Adrenal gland (tissue), 5 donors: ENCODE measurements at regions not wholly inside any gene's neighbourhood (a gene's known extent, or its start where the extent isn't known, plus 50 kb on each side); places are given as distances from the start of the nearest gene placed in this dataset.

ENCODE experiments used
- CTCF ChIP-seq, 6 experiments: fragments of 450-650 bp in 4 of 6; fragments of 200-600 bp in 2 of 6; sonication (generic) in 1 of 6; IDR thresholded peaks; 1 replicate in 5 of 6; 2 replicates in 1 of 6; pipeline versions ENCODE4 v1.5.1 to v1.8.0; 2016 to 2021; ENCODE audit warnings: antibody characterized with exemption in 6 of 6, mild to moderate bottlenecking in 2 of 6, moderate library complexity in 1 of 6
- POLR2A ChIP-seq, 2 donors: fragments of 450-650 bp; IDR thresholded peaks; one replicate each; pipeline ENCODE4 v1.6.1; 2017; ENCODE audit warnings: antibody characterized with exemption in 2 of 2, mild to moderate bottlenecking in 2 of 2, moderate library complexity in 1 of 2
- donor health status: DM: no; HTN: no; CAD: no.

GRCh38 chr2:217055624-217056023, 195.8 kb upstream of the TNP1 start:
- TF ChIP-seq CTCF (IDR thresholded peaks at IDR 0.05) (no peak), POLR2A (IDR thresholded peaks at IDR 0.05) (no peak)
